Keratinocyte (primary cell): ENCODE measurements at regions not wholly inside any gene's neighbourhood (a gene's known extent, or its start where the extent isn't known, plus 50 kb on each side); places are given as distances from the start of the nearest gene placed in this dataset.

Source experiments
- CTCF ChIP-seq, 3 experiments: IDR thresholded peaks in 1 of 3; conservative IDR thresholded peaks in 1 of 3; optimal IDR thresholded peaks in 1 of 3; 2 replicates in 2 of 3; 3 replicates in 1 of 3; pipeline versions ENCODE3 to v1.5.1; 2011; ENCODE audit warnings: low read length in 3 of 3, mild to moderate bottlenecking in 3 of 3, moderate library complexity in 2 of 3, control low read depth in 1 of 3, inconsistent platforms in 1 of 3; ENCODE audit not compliant: insufficient read depth in 2 of 3; ENCODE audit errors: extremely low read depth in 1 of 3
- EZH2 ChIP-seq: IDR thresholded peaks from one replicate; pipeline ENCODE4 v1.6.1; 2012; ENCODE audit warnings: inconsistent platforms, mild to moderate bottlenecking, low read length, moderate library complexity

DNA sequence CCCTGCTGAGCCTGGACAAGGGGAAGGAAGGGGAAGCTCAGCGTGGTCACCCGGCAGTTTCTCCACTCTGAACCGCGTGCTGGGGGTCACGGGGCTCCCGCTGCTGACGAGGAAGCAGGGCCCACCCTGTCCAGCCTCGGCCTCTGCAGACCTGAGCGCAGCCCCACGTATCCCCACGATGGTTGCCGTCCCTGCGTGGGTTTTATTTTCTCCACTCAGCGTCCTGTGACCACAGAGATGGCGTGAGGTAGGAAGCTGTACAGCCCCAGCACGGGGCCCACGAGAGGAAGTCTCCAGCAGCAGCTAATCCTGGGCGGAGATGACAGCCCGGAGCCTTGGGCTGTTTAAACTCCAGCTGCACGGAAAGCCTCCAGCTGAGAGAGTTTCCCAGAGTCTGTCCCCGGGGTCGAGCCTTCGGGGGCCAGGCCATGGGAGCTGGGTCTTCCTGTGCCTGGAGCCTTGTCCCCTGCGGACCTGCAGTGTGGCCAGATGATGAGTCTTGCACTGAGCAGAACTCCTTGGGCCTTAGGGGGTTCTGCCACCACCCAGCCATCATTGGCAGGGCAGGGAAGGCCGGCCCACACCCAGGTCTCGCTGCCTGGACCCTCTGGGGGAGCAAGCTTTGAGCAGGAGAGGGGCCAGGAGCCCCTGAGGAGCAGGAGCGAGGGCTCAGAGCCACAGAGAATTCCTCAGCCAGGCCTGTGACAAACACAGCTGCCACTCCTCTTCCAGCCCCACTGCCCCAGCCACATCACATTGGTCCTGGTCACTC lies 72.8 kb upstream of the FAM20C start:
- TF ChIP-seq CTCF (optimal IDR thresholded peaks at IDR 0.05 in 1 of 3, IDR thresholded peaks at IDR 0.05 in 1 of 3, conservative IDR thresholded peaks at IDR 0.05 in 1 of 3; ENCODE audit: extremely low read depth in 1 of 3, insufficient read depth in 2 of 3, low read length in 3 of 3) = no peak
- TF ChIP-seq EZH2 = no peak
